PC-3 (cell line): ENCODE measurements at regions not wholly inside any gene's neighbourhood (a gene's known extent, or its start where the extent isn't known, plus 50 kb on each side); places are given as distances from the start of the nearest gene placed in this dataset.

Experiments used
- ATAC-seq: fragments of 200-7000 bp; cut with Tn5 transposase; 2 replicates; pipeline ENCODE4 v1.9.1; 2020; ENCODE audit warnings: mild to moderate bottlenecking, moderate library complexity
- BruUV-seq: library from RNA; stranded (reverse); fragments of 400-500 nt; replicated peaks from 2 replicates; lab custom pipeline; 2021; lab: Mats Ljungman, UMichigan
- CTCF ChIA-PET: fragments of 300-600 bp; sonication (Branson Sonifier 250); formaldehyde crosslinking; loops from one replicate; lab custom pipeline; 2022; ENCODE audit warnings: antibody characterized with exemption; lab: Charles Lee
- POLR2A ChIA-PET: fragments of 300-600 bp; sonication (Branson Sonifier 250); formaldehyde crosslinking; loops from one replicate; lab custom pipeline; 2022; ENCODE audit warnings: antibody characterized with exemption; ENCODE audit not compliant: unreplicated experiment; lab: Charles Lee
- DNase-seq: peaks from one replicate; pipeline ENCODE4 v3.0.0-alpha.2; 2015
- H2AFZ ChIP-seq: fragments of 300-600 bp; sonication (generic); 2 replicates; pipeline ENCODE4 v1.6.0; 2016; ENCODE audit warnings: antibody characterized with exemption, low read length
- H3F3A ChIP-seq: fragments of 300-600 bp; sonication (generic); one replicate; pipeline ENCODE4 v1.6.0; 2017; ENCODE audit warnings: antibody characterized with exemption, low read length, control low read depth, mild to moderate bottlenecking; ENCODE audit not compliant: unreplicated experiment
- H3K27ac ChIP-seq: fragments of 300-600 bp; sonication (generic); 2 replicates; pipeline ENCODE4 v1.5.1; 2016; ENCODE audit warnings: mild to moderate bottlenecking, low read length
- H3K27me3 ChIP-seq: fragments of 300-600 bp; sonication (generic); 2 replicates; pipeline ENCODE4 v1.6.1; 2016; ENCODE audit warnings: low read length, mixed read lengths
- H3K36me3 ChIP-seq: fragments of 300-600 bp; sonication (generic); 2 replicates; pipeline ENCODE4 v1.6.1; 2016; ENCODE audit warnings: low read depth, mixed run types, low read length, mixed read lengths
- H3K4me1 ChIP-seq: fragments of 300-600 bp; sonication (generic); 2 replicates; pipeline ENCODE4 v1.5.1; 2016; ENCODE audit warnings: low read length; ENCODE audit not compliant: insufficient read depth
- H3K4me2 ChIP-seq: fragments of 300-600 bp; sonication (generic); 2 replicates; pipeline ENCODE4 v1.6.0; 2016; ENCODE audit warnings: low read length
- H3K4me3 ChIP-seq: fragments of 300-600 bp; sonication (generic); 2 replicates; pipeline ENCODE4 v1.5.1; 2016; ENCODE audit warnings: mild to moderate bottlenecking, low read length, mixed read lengths
- H3K79me2 ChIP-seq: fragments of 300-600 bp; sonication (generic); 2 replicates; pipeline ENCODE4 v1.6.1; 2017; ENCODE audit warnings: low read length, mixed read lengths
- H3K9ac ChIP-seq: fragments of 300-600 bp; sonication (generic); 2 replicates; pipeline ENCODE4 v1.6.0; 2016; ENCODE audit warnings: mild to moderate bottlenecking, low read length
- H3K9me2 ChIP-seq: fragments of 300-600 bp; sonication (generic); replicated peaks from 2 replicates; pipeline ENCODE4 v1.6.1; 2016; ENCODE audit warnings: mixed run types, low read length, mixed read lengths
- H3K9me3 ChIP-seq: fragments of 300-600 bp; sonication (generic); 2 replicates; pipeline ENCODE4 v1.6.1; 2016; ENCODE audit warnings: low read length, mixed read lengths
- H4K20me1 ChIP-seq: fragments of 300-600 bp; sonication (generic); 2 replicates; pipeline ENCODE4 v1.6.1; 2016; ENCODE audit warnings: low read length, mixed read lengths
- CTCF ChIP-seq: fragments of 300-600 bp; sonication (generic); conservative IDR thresholded peaks from 2 replicates; pipeline ENCODE4 v1.5.1; 2017; ENCODE audit warnings: antibody characterized with exemption, low read depth, mild to moderate bottlenecking, low read length
- EZH2 ChIP-seq: fragments of 300-600 bp; sonication (generic); IDR thresholded peaks from one replicate; pipeline ENCODE4 v1.6.1; 2017; ENCODE audit warnings: antibody characterized with exemption, mild to moderate bottlenecking, low read length; ENCODE audit not compliant: unreplicated experiment
- EZH2phosphoT487 ChIP-seq: fragments of 300-600 bp; sonication (generic); IDR thresholded peaks from 2 replicates; pipeline ENCODE4 v1.6.1; 2018; ENCODE audit warnings: mild to moderate bottlenecking, antibody characterized with exemption, low read length, borderline replicate concordance
- intact Hi-C: fragments of 100-400 bp; cut with micrococcal nuclease; formaldehyde crosslinking; loops from 2 replicates; pipeline ENCODE4 v1.9.0; 2023

DNA sequence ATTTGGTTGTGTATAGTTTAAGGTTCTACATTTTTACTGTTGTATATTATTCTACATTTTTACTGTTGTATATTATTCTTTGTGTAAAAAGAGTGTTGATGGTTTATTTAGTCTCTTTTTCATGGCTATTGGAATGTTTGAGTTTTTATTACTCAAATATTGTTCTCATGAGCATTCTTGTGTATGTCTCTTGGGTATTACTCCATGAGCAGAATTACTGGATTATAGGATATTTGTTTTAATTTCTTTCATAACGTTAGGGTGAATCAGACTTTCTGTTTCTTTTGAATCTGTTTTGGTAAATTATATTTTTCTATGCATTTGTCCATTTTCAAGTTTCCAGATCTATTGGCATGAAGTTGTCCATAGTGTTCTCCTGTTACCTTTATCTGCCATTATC lies 111.6 kb downstream of the DYNAP start:
- H3K4me1 ChIP-seq, result no peaks in the 10 kb centered on the region
- intact Hi-C loops, result no loop called here
- no TSS peak for BruUV-seq
- no peaks in the 10 kb centered on the region for H3K9me3 ChIP-seq
- TF ChIP-seq EZH2, result no peak
- TF ChIP-seq EZH2phosphoT487, result no peak
- H2AFZ ChIP-seq, result no peak overlapping the region
- no peak for DNase-seq
- no peaks in the 10 kb centered on the region for H3K9me2 ChIP-seq
- no peak for ATAC-seq
- no peaks in the 10 kb centered on the region for H4K20me1 ChIP-seq
- H3F3A ChIP-seq, result no peaks in the 10 kb centered on the region
- no peak overlapping the region for H3K9ac ChIP-seq
- H3K79me2 ChIP-seq, result no peaks in the 10 kb centered on the region
- ChIA-PET CTCF (no interaction called here), POLR2A (no interaction called here)
- H3K4me3 ChIP-seq, result no peak overlapping the region
- H3K36me3 ChIP-seq, result no peaks in the 10 kb centered on the region
- H3K27me3 ChIP-seq, result no peaks in the 10 kb centered on the region
- H3K27ac ChIP-seq, result no peak overlapping the region
- no peak overlapping the region for H3K4me2 ChIP-seq

- intact Hi-C loops, result no loop called here
- Histone ChIP-seq H3K79me2 (no peaks in the 10 kb centered on the region), H3K4me1 (peaks cover 13% of the 10 kb centered on the region), H3K9me2 (no peaks in the 10 kb centered on the region), H3K4me2 (no peak overlapping the region), H3K27ac (no peak overlapping the region), H3K36me3 (no peaks in the 10 kb centered on the region), H3K9me3 (no peaks in the 10 kb centered on the region), H3K9ac (no peak overlapping the region), H3K4me3 (no peak overlapping the region), H3F3A (no peaks in the 10 kb centered on the region), H4K20me1 (no peaks in the 10 kb centered on the region), H3K27me3 (no peaks in the 10 kb centered on the region), H2AFZ (no peak overlapping the region)
- DNase-seq (no peak), ATAC-seq (no peak)
- CTCF ChIA-PET, result no interaction called here
- POLR2A ChIA-PET, result no interaction called here
- TF ChIP-seq EZH2 (no peak), CTCF (no peak), EZH2phosphoT487 (no peak)
- no TSS peak for BruUV-seq
Measured at GRCh38 chr18:54710074-54710899, 118.0 kb upstream of the RAB27B start.

GRCh38 chr18:54710900-54711281 lies 117.4 kb upstream of the RAB27B start:
- no peak for DNase-seq
- no peaks in the 10 kb centered on the region for H3K79me2 ChIP-seq
- ChIA-PET CTCF (no interaction called here), POLR2A (no interaction called here)
- H3K36me3 ChIP-seq, result no peaks in the 10 kb centered on the region
- H3K9me3 ChIP-seq, result no peaks in the 10 kb centered on the region
- TF ChIP-seq EZH2 (no peak), CTCF (no peak), EZH2phosphoT487 (no peak)
- H3K4me1 ChIP-seq, result peaks cover 13% of the 10 kb centered on the region
- H2AFZ ChIP-seq, result no peak overlapping the region
- H4K20me1 ChIP-seq, result no peaks in the 10 kb centered on the region
- intact Hi-C loops, result no loop called here
- no peak overlapping the region for H3K4me3 ChIP-seq
- H3K9me2 ChIP-seq, result no peaks in the 10 kb centered on the region
- H3K27me3 ChIP-seq, result no peaks in the 10 kb centered on the region
- no peak overlapping the region for H3K27ac ChIP-seq
- no peaks in the 10 kb centered on the region for H3F3A ChIP-seq
- ATAC-seq, result no peak
- H3K9ac ChIP-seq, result no peak overlapping the region
- no TSS peak for BruUV-seq
- H3K4me2 ChIP-seq, result no peak overlapping the region
